ENCODE measurements at regions not wholly inside any gene's neighbourhood (a gene's known extent, or its start where the extent isn't known, plus 50 kb on each side); places are given as distances from the start of the nearest gene placed in this dataset.

DNA sequence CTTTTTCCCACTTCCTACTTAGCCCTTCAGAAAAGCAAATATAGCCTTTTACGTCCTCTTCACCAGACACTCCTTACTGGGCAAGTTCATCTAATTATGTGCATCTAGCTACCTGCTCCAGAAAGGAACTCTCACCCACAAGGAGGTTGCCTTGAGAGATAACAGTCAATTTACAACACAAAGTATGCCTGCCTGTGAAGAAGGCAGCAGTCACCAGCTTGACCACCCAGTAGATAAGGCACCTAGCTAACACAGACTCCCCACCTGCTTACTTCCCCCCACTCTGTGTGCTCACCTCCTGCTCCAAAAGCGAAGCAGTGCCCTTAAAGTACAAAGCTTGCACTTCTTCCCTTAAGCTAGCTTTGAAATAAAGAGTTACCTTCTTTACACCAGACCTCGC lies 111.7 kb upstream of the MRPS30 start:
- TF ChIP-seq, protein P1, sequence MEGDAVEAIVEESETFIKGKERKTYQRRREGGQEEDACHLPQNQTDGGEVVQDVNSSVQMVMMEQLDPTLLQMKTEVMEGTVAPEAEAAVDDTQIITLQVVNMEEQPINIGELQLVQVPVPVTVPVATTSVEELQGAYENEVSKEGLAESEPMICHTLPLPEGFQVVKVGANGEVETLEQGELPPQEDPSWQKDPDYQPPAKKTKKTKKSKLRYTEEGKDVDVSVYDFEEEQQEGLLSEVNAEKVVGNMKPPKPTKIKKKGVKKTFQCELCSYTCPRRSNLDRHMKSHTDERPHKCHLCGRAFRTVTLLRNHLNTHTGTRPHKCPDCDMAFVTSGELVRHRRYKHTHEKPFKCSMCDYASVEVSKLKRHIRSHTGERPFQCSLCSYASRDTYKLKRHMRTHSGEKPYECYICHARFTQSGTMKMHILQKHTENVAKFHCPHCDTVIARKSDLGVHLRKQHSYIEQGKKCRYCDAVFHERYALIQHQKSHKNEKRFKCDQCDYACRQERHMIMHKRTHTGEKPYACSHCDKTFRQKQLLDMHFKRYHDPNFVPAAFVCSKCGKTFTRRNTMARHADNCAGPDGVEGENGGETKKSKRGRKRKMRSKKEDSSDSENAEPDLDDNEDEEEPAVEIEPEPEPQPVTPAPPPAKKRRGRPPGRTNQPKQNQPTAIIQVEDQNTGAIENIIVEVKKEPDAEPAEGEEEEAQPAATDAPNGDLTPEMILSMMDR (IDR thresholded peaks at IDR 0.05): no peak
- no peak for TF ChIP-seq POLR2AphosphoS5 (IDR thresholded peaks at IDR 0.05)

All from prostate gland (tissue), 2 donors.